ENCODE measurements at regions not wholly inside any gene's neighbourhood (a gene's known extent, or its start where the extent isn't known, plus 50 kb on each side); places are given as distances from the start of the nearest gene placed in this dataset.
A peak's percentile ranks its signal among the peaks of the same experiment; 100 is the strongest.

DNA sequence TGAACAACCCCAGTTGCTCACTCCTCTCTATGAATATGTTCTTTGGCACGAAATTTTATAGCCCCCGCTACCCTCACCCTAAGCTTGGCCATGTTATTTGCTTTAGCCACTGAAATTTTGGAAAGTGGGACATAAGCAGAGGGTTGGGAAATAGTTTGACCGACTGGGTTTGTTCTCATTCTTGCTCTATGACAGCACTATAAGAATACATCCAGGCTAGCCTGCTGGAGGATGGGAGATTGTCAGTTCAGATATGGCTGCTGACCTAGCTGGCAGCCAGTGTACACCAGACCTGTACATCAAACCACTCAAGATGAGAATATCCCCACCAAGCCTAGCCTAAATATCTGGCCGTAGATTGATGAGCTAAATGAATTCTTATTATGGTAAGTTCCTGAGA, 298.1 kb downstream of the PDGFC start:
- H3K4me3 ChIP-seq (ENCODE audit: control insufficient read depth, low read depth, low read length): no peak overlapping the region
- DNase-seq (ENCODE audit: low read depth): peak; percentile 42
- TF ChIP-seq, protein P1, sequence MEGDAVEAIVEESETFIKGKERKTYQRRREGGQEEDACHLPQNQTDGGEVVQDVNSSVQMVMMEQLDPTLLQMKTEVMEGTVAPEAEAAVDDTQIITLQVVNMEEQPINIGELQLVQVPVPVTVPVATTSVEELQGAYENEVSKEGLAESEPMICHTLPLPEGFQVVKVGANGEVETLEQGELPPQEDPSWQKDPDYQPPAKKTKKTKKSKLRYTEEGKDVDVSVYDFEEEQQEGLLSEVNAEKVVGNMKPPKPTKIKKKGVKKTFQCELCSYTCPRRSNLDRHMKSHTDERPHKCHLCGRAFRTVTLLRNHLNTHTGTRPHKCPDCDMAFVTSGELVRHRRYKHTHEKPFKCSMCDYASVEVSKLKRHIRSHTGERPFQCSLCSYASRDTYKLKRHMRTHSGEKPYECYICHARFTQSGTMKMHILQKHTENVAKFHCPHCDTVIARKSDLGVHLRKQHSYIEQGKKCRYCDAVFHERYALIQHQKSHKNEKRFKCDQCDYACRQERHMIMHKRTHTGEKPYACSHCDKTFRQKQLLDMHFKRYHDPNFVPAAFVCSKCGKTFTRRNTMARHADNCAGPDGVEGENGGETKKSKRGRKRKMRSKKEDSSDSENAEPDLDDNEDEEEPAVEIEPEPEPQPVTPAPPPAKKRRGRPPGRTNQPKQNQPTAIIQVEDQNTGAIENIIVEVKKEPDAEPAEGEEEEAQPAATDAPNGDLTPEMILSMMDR (conservative IDR thresholded peaks at IDR 0.05; ENCODE audit: control insufficient read depth, insufficient read depth, low read depth, low read length): no peak

DNA sequence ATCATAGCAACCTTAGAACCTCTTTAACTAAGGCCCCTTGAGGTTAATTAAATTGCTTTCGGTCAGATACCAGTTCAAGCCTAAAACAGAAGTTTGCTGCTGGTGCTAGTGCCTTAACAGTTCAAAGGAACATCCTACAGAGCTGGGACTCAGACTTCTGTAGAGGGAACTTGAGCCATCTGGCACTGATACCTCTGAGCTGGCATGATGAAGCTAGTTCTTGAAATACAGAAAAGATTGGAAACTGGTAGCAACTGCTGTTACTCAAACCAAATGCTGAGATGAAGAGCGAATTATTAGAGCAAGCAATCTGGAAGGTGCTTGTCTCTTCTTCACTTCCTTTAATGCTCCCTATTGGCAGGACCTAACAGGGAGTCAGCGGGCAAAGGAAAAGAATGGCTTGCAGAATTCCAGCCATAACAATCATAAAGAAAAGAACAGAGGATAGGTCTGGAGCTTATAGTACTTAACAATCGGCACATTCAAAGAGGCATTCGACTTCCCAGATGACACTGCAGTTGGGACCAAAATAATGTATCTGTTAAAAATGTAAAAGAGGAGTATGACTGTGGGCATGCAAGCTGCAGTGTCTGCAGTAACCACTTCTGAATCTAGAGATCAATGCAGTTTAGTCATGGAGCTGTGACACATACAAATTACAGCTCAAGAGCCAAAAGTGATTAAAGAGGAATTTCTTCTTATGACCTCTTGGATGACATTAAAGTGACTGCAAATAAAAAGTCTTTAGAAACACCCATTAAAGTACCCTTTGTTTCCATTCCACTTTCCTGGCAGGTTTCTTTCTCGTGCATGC, 298.9 kb downstream of the PDGFC start:
- no peak overlapping the region for H3K4me3 ChIP-seq (ENCODE audit: control insufficient read depth, low read depth, low read length)
- DNase-seq (ENCODE audit: low read depth): peak; percentile 37
- TF ChIP-seq, protein P1 (conservative IDR thresholded peaks at IDR 0.05; ENCODE audit: control insufficient read depth, insufficient read depth, low read depth, low read length): no peak

DNA sequence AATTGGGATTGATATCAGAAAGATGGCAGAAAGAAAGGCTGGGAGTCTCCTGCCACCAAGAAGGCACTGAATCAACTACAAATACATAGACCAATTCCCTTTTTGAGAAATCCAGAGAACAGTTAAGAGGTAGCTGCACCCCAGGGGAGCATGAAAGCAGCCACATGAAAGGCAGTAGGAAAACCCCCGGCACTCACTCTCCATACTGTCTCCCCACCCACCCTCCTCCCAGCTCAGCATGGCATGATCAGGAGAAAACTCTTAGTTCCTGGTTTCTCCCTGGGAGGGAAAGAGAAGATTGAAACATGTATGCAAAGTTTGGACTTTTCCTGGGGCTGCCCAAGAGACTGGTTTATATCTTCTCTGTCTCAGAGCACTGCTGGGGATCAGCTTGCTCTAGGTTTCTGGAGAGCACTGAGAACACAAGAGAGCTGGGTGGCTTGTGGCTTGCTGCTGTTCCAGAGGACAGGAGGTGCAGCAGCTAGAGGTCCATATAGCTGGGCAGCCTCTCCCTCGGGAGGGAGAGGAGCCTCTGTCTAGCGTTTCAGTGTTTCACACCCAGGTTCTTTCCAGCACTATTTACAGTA, 305.7 kb downstream of the PDGFC start:
- DNase-seq (ENCODE audit: low read depth): no peak
- no peak overlapping the region for H3K4me3 ChIP-seq (ENCODE audit: control insufficient read depth, low read depth, low read length)
- TF ChIP-seq, protein P1 (conservative IDR thresholded peaks at IDR 0.05; ENCODE audit: control insufficient read depth, insufficient read depth, low read depth, low read length): no peak

DNA sequence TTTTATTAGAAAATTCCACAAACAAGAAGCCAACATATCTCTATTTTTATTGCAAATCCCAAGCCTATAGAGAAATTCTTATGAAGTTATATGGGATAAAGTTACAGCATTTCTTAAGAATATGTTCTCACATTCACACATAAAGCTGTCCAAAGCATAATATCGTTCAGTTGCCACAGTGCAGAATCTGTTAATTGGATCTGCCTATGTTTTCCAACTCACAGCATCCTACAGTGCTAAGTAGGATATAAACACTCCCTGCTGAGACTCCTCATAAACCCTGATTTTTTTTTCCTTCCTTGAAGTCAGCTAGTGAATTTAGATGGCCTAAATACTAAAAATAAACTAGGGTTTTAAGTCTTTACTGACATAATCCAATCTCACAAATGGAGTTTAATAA, 307.9 kb downstream of the PDGFC start:
- TF ChIP-seq, protein P1 (conservative IDR thresholded peaks at IDR 0.05; ENCODE audit: control insufficient read depth, insufficient read depth, low read depth, low read length): no peak
- no peak overlapping the region for H3K4me3 ChIP-seq (ENCODE audit: control insufficient read depth, low read depth, low read length)
- no peak for DNase-seq (ENCODE audit: low read depth)

DNA sequence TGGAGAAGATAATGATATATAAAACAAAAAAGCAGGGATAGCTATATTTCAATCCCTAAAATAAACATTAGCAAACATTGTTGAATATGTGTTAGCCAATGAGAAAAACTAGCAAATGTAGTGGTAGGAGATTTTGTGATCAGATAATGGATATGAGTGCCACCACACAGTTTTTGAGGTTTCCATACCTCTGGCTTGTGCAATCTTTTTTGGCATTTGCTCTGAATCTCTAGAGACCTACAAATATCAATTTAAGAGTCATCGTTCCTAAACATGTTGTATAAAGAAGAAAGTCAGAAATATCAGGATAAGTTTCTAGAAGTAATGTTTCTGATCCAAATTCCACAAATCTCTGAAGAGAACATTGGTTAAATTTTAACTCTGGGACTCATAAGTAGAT, 308.7 kb downstream of the PDGFC start:
- peak; percentile 41 for DNase-seq (ENCODE audit: low read depth)
- H3K4me3 ChIP-seq (ENCODE audit: control insufficient read depth, low read depth, low read length): no peak overlapping the region
- TF ChIP-seq, protein P1 (conservative IDR thresholded peaks at IDR 0.05; ENCODE audit: control insufficient read depth, insufficient read depth, low read depth, low read length): no peak

DNA sequence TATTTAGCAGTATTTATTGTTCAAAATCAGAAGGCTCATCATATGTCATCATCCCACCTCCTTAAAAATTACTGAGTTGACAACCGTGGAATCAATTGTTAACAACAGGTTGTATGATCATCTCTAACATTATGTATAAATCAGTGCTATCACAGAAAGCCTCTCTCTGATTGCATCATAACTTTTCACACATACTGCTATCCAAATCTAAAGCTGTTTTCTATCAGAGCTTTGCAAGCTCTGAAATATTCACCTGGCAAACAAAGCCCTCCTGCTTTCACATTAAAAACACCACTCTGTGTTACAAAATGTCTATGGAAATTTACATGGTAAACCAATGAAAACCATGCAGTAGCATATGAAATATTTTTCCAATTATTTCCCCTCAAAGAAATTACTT, 310.0 kb downstream of the PDGFC start:
- DNase-seq (ENCODE audit: low read depth): no peak
- TF ChIP-seq, protein P1 (conservative IDR thresholded peaks at IDR 0.05; ENCODE audit: control insufficient read depth, insufficient read depth, low read depth, low read length): no peak
- no peak overlapping the region for H3K4me3 ChIP-seq (ENCODE audit: control insufficient read depth, low read depth, low read length)

Measured in fibroblast of mammary gland (primary cell).